ENCODE measurements at regions not wholly inside any gene's neighbourhood (a gene's known extent, or its start where the extent isn't known, plus 50 kb on each side); places are given as distances from the start of the nearest gene placed in this dataset.

GRCh38 chr22:48321986-48322545 lies 1505.6 kb downstream of the BRD1 start:
- Histone ChIP-seq H3K36me3 (no peaks in the 10 kb centered on the region), H3K27ac (no peak overlapping the region), H3K4me1 (no peaks in the 10 kb centered on the region), H3K27me3 (no peaks in the 10 kb centered on the region), H3K9me3 (peaks cover 0 to 15% (median 0%) of the 10 kb centered on the region in 4 donors), H3K4me3 (no peak overlapping the region)
- no peak for DNase-seq (ENCODE audit: low spot score in 2 of 2)
- WGBS, 2 donors = 88 to 89% methylated on average over 8 to 9 of the region's 9 CpGs
- TF ChIP-seq POLR2A (IDR thresholded peaks at IDR 0.05) (no peak), EP300 (IDR thresholded peaks at IDR 0.05) (no peak), CTCF (IDR thresholded peaks at IDR 0.05) (no peak)

- no peak for DNase-seq (ENCODE audit: low spot score in 2 of 2)
- 40 to 48% methylated on average over 18 of the region's 18 CpGs for WGBS, 2 donors
Measured at GRCh38 chr22:48320683-48321451, 1506.8 kb downstream of the BRD1 start.

GRCh38 chr22:48320048-48320682 lies 1507.5 kb downstream of the BRD1 start:
- Histone ChIP-seq H3K27me3 (no peaks in the 10 kb centered on the region), H3K27ac (no peak overlapping the region), H3K36me3 (no peaks in the 10 kb centered on the region), H3K9me3 (peaks cover 0 to 8% (median 0%) of the 10 kb centered on the region in 4 donors), H3K4me3 (no peak overlapping the region), H3K4me1 (no peaks in the 10 kb centered on the region)
- WGBS, 2 donors = 81 to 88% methylated on average over 13 of the region's 13 CpGs
- DNase-seq (ENCODE audit: low spot score in 2 of 2) = no peak
- TF ChIP-seq EP300 (IDR thresholded peaks at IDR 0.05) (no peak), POLR2A (IDR thresholded peaks at IDR 0.05) (no peak), CTCF (IDR thresholded peaks at IDR 0.05) (no peak)

More at GRCh38 chr22:48320683-48321451, 1506.8 kb downstream of the BRD1 start:
- H3K4me3 ChIP-seq = no peak overlapping the region
- no peaks in the 10 kb centered on the region for H3K4me1 ChIP-seq
- TF ChIP-seq EP300 (IDR thresholded peaks at IDR 0.05) (no peak), POLR2A (IDR thresholded peaks at IDR 0.05) (no peak), CTCF (IDR thresholded peaks at IDR 0.05) (no peak)
- H3K9me3 ChIP-seq = peaks cover 0 to 14% (median 0%) of the 10 kb centered on the region in 4 donors
- H3K27ac ChIP-seq = no peak overlapping the region
- no peaks in the 10 kb centered on the region for H3K36me3 ChIP-seq
- H3K27me3 ChIP-seq = no peaks in the 10 kb centered on the region

GRCh38 chr22:48319321-48320047 lies 1508.2 kb downstream of the BRD1 start:
- TF ChIP-seq EP300 (IDR thresholded peaks at IDR 0.05) (no peak), CTCF (IDR thresholded peaks at IDR 0.05) (no peak), POLR2A (IDR thresholded peaks at IDR 0.05) (no peak)
- no peaks in the 10 kb centered on the region for H3K36me3 ChIP-seq
- no peak overlapping the region for H3K4me3 ChIP-seq
- DNase-seq (ENCODE audit: low spot score in 2 of 2) = no peak
- 76 to 81% methylated on average over 10 of the region's 14 CpGs for WGBS, 2 donors
- H3K9me3 ChIP-seq = peaks cover 0 to under 1% (median 0%) of the 10 kb centered on the region in 4 donors
- H3K4me1 ChIP-seq = no peaks in the 10 kb centered on the region
- H3K27me3 ChIP-seq = no peaks in the 10 kb centered on the region
- H3K27ac ChIP-seq = no peak overlapping the region

Measured in tibial nerve (tissue), 4 donors.